WTC11 (cell line): ENCODE measurements at regions not wholly inside any gene's neighbourhood (a gene's known extent, or its start where the extent isn't known, plus 50 kb on each side); places are given as distances from the start of the nearest gene placed in this dataset.

Source experiments
- ATAC-seq: fragments of 200-7000 bp; cut with Tn5 transposase; 2 replicates; pipeline ENCODE4 v1.10.0; 2021; ENCODE audit warnings: mild to moderate bottlenecking, moderate library complexity
- CTCF ChIA-PET: fragments of 300-600 bp; sonication (Branson Sonifier 250); formaldehyde crosslinking; loops from one replicate; lab custom pipeline; 2021; ENCODE audit warnings: antibody characterized with exemption; lab: Charles Lee
- POLR2A ChIA-PET: fragments of 350-600 bp; sonication (Branson Sonifier 250); formaldehyde crosslinking; loops from one replicate; lab custom pipeline; 2021; ENCODE audit warnings: antibody characterized with exemption; lab: Charles Lee
- DNase-seq: peaks from one replicate; pipeline ENCODE4 v3.0.0; 2021; ENCODE audit warnings: low spot score
- H3K27ac Mint-ChIP-seq: 2 replicates; pipeline ENCODE4 v1.8.0; 2021; ENCODE audit warnings: mixed read lengths
- H3K27me3 Mint-ChIP-seq: 2 replicates; pipeline ENCODE4 v1.8.0; 2021; ENCODE audit warnings: low read depth, mild to moderate bottlenecking, moderate library complexity, mixed read lengths
- H3K36me3 Mint-ChIP-seq: 2 replicates; pipeline ENCODE4 v1.8.0; 2021; ENCODE audit warnings: mixed read lengths
- H3K4me1 Mint-ChIP-seq: 2 replicates; pipeline ENCODE4 v1.8.0; 2022; ENCODE audit warnings: mixed read lengths
- H3K4me3 Mint-ChIP-seq: 2 replicates; pipeline ENCODE4 v1.8.0; 2021; ENCODE audit warnings: mild to moderate bottlenecking, moderate library complexity, mixed read lengths
- H3K9me3 Mint-ChIP-seq: 2 replicates; pipeline ENCODE4 v1.8.0; 2021; ENCODE audit warnings: mixed read lengths
- JUN ChIP-seq: sonication (generic); formaldehyde crosslinking; IDR thresholded peaks from 2 replicates; pipeline ENCODE4 v1.8.0; 2023; ENCODE audit warnings: mild to moderate bottlenecking, missing genetic modification reagents
- NR1H2 ChIP-seq: sonication (generic); formaldehyde crosslinking; IDR thresholded peaks from 2 replicates; pipeline ENCODE4 v1.9.0; 2021; ENCODE audit warnings: mild to moderate bottlenecking, moderate library complexity, missing genetic modification reagents
- SMAD3 ChIP-seq: sonication (generic); formaldehyde crosslinking; IDR thresholded peaks from 2 replicates; pipeline ENCODE4 v1.8.0; 2022; ENCODE audit warnings: missing genetic modification reagents, mild to moderate bottlenecking, borderline replicate concordance
- TEAD1 ChIP-seq: sonication (generic); formaldehyde crosslinking; IDR thresholded peaks from 2 replicates; pipeline ENCODE4 v1.8.0; 2022; ENCODE audit warnings: mild to moderate bottlenecking, missing genetic modification reagents
- ZBTB21 ChIP-seq: sonication (generic); formaldehyde crosslinking; IDR thresholded peaks from 2 replicates; pipeline ENCODE4 v1.8.1; 2023; ENCODE audit warnings: mild to moderate bottlenecking, missing genetic modification reagents, borderline replicate concordance
- ZNF317 ChIP-seq: sonication (generic); formaldehyde crosslinking; IDR thresholded peaks from 2 replicates; pipeline ENCODE4 v1.8.1; 2023; ENCODE audit warnings: low read depth, mild to moderate bottlenecking, moderate library complexity, missing genetic modification reagents, borderline replicate concordance
- TF ChIP-seq, protein P1 (sequence below): sonication (generic); formaldehyde crosslinking; IDR thresholded peaks from 2 replicates; pipeline ENCODE4 v1.8.1; 2022; ENCODE audit warnings: mild to moderate bottlenecking, missing genetic modification reagents, moderate library complexity, borderline replicate concordance
- TF ChIP-seq, protein P2 (sequence below): sonication (generic); formaldehyde crosslinking; IDR thresholded peaks from 2 replicates; pipeline ENCODE4 v1.8.1; 2023; ENCODE audit warnings: mild to moderate bottlenecking, missing genetic modification reagents
- TF ChIP-seq, protein P3 (sequence below): fragments of 250-450 bp; sonication (Bioruptor Pico); IDR thresholded peaks from 2 replicates; pipeline ENCODE4 v1.8.0; 2021; ENCODE audit warnings: mild to moderate bottlenecking
- TF ChIP-seq, protein P4 (sequence below): sonication (generic); formaldehyde crosslinking; IDR thresholded peaks from 2 replicates; pipeline ENCODE4 v1.8.1; 2022; ENCODE audit warnings: low read depth, mild to moderate bottlenecking, moderate library complexity, missing genetic modification reagents, borderline replicate concordance
- TF ChIP-seq, protein P5 (sequence below): sonication (generic); formaldehyde crosslinking; IDR thresholded peaks from 2 replicates; pipeline ENCODE4 v1.8.0; 2022; ENCODE audit warnings: mild to moderate bottlenecking, missing genetic modification reagents

DNA sequence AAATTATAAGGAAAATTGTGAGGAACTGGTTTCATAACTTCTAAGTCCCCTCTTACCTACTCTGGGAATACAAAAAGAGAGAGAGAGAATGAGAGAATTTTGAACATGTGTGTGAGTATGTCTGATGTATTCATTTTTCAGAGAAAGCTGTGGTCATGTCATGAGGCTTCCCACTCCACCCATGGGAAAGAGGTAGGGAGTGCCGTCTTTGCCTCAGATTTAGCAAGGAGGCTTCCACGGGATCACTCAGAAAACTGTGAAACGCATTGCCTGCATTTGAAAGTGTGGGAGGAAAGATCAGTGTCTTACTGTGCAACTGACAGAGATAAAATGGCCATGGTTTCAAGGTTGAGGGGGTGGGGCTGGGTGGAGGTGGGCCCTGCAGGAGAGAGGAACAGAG, 331.5 kb upstream of the CTNNB1 start:
- TF ChIP-seq, protein P1, sequence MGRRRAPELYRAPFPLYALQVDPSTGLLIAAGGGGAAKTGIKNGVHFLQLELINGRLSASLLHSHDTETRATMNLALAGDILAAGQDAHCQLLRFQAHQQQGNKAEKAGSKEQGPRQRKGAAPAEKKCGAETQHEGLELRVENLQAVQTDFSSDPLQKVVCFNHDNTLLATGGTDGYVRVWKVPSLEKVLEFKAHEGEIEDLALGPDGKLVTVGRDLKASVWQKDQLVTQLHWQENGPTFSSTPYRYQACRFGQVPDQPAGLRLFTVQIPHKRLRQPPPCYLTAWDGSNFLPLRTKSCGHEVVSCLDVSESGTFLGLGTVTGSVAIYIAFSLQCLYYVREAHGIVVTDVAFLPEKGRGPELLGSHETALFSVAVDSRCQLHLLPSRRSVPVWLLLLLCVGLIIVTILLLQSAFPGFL (CRISPR knock-in tag) = no peak
- no peak for TF ChIP-seq ZBTB21
- no peak for TF ChIP-seq NR1H2
- TF ChIP-seq JUN (CRISPR knock-in tag) = no peak
- TF ChIP-seq, protein P2, sequence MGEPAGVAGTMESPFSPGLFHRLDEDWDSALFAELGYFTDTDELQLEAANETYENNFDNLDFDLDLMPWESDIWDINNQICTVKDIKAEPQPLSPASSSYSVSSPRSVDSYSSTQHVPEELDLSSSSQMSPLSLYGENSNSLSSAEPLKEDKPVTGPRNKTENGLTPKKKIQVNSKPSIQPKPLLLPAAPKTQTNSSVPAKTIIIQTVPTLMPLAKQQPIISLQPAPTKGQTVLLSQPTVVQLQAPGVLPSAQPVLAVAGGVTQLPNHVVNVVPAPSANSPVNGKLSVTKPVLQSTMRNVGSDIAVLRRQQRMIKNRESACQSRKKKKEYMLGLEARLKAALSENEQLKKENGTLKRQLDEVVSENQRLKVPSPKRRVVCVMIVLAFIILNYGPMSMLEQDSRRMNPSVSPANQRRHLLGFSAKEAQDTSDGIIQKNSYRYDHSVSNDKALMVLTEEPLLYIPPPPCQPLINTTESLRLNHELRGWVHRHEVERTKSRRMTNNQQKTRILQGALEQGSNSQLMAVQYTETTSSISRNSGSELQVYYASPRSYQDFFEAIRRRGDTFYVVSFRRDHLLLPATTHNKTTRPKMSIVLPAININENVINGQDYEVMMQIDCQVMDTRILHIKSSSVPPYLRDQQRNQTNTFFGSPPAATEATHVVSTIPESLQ (CRISPR knock-in tag) = no peak
- TF ChIP-seq, protein P3, sequence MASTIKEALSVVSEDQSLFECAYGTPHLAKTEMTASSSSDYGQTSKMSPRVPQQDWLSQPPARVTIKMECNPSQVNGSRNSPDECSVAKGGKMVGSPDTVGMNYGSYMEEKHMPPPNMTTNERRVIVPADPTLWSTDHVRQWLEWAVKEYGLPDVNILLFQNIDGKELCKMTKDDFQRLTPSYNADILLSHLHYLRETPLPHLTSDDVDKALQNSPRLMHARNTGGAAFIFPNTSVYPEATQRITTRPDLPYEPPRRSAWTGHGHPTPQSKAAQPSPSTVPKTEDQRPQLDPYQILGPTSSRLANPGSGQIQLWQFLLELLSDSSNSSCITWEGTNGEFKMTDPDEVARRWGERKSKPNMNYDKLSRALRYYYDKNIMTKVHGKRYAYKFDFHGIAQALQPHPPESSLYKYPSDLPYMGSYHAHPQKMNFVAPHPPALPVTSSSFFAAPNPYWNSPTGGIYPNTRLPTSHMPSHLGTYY (CRISPR knock-in tag) = no peak
- TF ChIP-seq, protein P4, sequence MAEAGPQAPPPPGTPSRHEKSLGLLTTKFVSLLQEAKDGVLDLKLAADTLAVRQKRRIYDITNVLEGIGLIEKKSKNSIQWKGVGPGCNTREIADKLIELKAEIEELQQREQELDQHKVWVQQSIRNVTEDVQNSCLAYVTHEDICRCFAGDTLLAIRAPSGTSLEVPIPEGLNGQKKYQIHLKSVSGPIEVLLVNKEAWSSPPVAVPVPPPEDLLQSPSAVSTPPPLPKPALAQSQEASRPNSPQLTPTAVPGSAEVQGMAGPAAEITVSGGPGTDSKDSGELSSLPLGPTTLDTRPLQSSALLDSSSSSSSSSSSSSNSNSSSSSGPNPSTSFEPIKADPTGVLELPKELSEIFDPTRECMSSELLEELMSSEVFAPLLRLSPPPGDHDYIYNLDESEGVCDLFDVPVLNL (CRISPR knock-in tag) = no peak
- no peak overlapping the region for H3K27ac Mint-ChIP-seq
- CTCF ChIA-PET = no interaction called here

DNA sequence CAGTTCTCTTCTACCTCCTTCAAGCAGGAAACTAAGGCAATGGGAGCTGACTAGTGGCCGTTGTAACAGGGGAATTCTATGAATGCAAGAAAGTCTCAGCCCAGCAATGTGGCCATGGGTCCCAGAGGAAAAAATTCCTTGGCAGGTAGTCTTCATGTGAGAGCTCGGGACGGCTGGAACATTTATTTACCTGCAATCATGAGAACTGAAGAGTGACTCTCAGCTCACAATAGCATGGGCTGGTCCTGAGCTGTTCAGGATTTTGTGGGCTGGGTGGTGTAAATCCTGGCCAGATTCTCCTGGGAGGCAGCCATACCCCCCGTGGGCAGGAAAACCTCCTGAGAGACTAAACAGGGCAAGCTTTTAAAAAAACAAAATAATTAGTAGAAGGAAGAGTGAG, 330.3 kb upstream of the CTNNB1 start:
- ChIA-PET POLR2A (no interaction called here), CTCF (interaction anchor here (0.9 to 1.1 kb wide), 4 partner anchors 20 to 541 kb away, joined by 3 to 4 read pairs (median 3); no protein-coding TSS in a partner anchor)
- Mint-ChIP-seq H3K4me3 (no peak overlapping the region), H3K9me3 (no peaks in the 10 kb centered on the region), H3K27ac (no peak overlapping the region), H3K4me1 (peaks cover 35% of the 10 kb centered on the region), H3K27me3 (no peaks in the 10 kb centered on the region), H3K36me3 (no peaks in the 10 kb centered on the region)
- DNase-seq (no peak), ATAC-seq (no peak)
- no peak for TF ChIP-seq TEAD1 (CRISPR knock-in tag)
- no peak for TF ChIP-seq SMAD3 (CRISPR knock-in tag)
- TF ChIP-seq, protein P5, sequence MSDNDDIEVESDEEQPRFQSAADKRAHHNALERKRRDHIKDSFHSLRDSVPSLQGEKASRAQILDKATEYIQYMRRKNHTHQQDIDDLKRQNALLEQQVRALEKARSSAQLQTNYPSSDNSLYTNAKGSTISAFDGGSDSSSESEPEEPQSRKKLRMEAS (CRISPR knock-in tag) = no peak

More for the DNA sequence above, 331.5 kb upstream of the CTNNB1 start:
- Mint-ChIP-seq H3K36me3 (no peaks in the 10 kb centered on the region), H3K4me1 (peaks cover 28% of the 10 kb centered on the region), H3K27me3 (no peaks in the 10 kb centered on the region), H3K4me3 (no peak overlapping the region), H3K9me3 (no peaks in the 10 kb centered on the region)
- ATAC-seq (no peak), DNase-seq (no peak)
- POLR2A ChIA-PET = no interaction called here

DNA sequence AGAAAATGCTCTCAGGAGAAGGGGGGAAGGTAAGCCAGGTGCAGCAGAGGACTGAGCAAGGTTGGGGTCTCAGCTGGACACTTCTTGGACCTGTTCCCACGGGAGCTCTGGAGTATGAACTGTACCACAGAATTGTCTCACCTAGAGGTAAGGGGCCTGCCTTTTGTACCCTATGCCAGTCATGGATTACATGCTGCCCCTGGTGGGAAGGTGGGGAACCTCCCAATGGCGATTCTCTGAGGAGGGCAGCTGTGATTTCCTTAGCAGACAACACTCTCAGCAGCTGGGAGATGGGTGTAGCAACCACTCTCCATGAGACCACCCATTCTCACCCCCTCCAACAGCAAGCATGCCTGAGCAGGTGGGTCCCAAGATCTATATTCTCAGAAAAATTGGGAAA, 329.4 kb upstream of the CTNNB1 start:
- ChIA-PET CTCF (interaction anchor here (0.7 to 1.6 kb wide), 8 partner anchors 19 to 542 kb away, joined by 3 to 5 read pairs (median 4); no protein-coding TSS in a partner anchor), POLR2A (no interaction called here)
- H3K36me3 Mint-ChIP-seq = no peaks in the 10 kb centered on the region
- H3K27ac Mint-ChIP-seq = no peak overlapping the region
- H3K27me3 Mint-ChIP-seq = no peaks in the 10 kb centered on the region
- DNase-seq = peak; percentile 31
- ATAC-seq = peak; percentile 80
- peaks cover 35% of the 10 kb centered on the region for H3K4me1 Mint-ChIP-seq
- H3K9me3 Mint-ChIP-seq = 0 out of 2 replicates have a peak, but pooled peaks cover 3% of the 10 kb centered on the region
- H3K4me3 Mint-ChIP-seq = no peak overlapping the region
- TF ChIP-seq, protein P3 (CRISPR knock-in tag) = no peak
- no peak for TF ChIP-seq ZNF317 (CRISPR knock-in tag)
